ENCODE measurements at regions not wholly inside any gene's neighbourhood (a gene's known extent, or its start where the extent isn't known, plus 50 kb on each side); places are given as distances from the start of the nearest gene placed in this dataset.

GRCh38 chr6:44659726-44660125 is 272.2 kb downstream of the CDC5L start:
- Histone ChIP-seq H3K36me3 (ENCODE audit: low read depth) (no peaks in the 10 kb centered on the region), H3F3A (ENCODE audit: insufficient read depth) (peaks cover 20% of the 10 kb centered on the region), H3K9me3 (ENCODE audit: low read depth) (no peaks in the 10 kb centered on the region), H3K27ac (no peak overlapping the region), H3K9me2 (ENCODE audit: insufficient read depth) (no peaks in the 10 kb centered on the region), H3K79me2 (ENCODE audit: insufficient read depth) (no peaks in the 10 kb centered on the region), H3K4me3 (no peak overlapping the region), H3K4me1 (ENCODE audit: insufficient read depth) (peaks cover 57% of the 10 kb centered on the region), H4K20me1 (ENCODE audit: insufficient read depth) (no peaks in the 10 kb centered on the region), H3K27me3 (replicated peaks; ENCODE audit: insufficient read depth) (no peaks in the 10 kb centered on the region), H3K4me2 (ENCODE audit: unreplicated experiment) (no peak overlapping the region), H2AFZ (no peak overlapping the region), H3K9ac (no peak overlapping the region)
- 96 to 97% methylated on average over 5 of the region's 5 CpGs for WGBS, 2 experiments (ENCODE audit: low coverage in 1 of 2, low lambda C conversion rate in 2 of 2, missing lambda C conversion rate in 2 of 2)
- no peak for TF ChIP-seq EZH2phosphoT487 (IDR thresholded peaks at IDR 0.05; ENCODE audit: insufficient read depth, low read depth)
- no peak for TF ChIP-seq EZH2 (IDR thresholded peaks at IDR 0.05; ENCODE audit: insufficient read depth, poor library complexity, severe bottlenecking)
- in situ Hi-C loops (cut with MboI): loop anchor here (10.0 kb wide), 1 partner anchor 755 kb away; no protein-coding TSS in a partner anchor
- DNase-seq: no peak

- DNase-seq: peak; percentile 63
- no peaks in the 10 kb centered on the region for H4K20me1 ChIP-seq (ENCODE audit: insufficient read depth)
- WGBS, 2 experiments (ENCODE audit: low coverage in 1 of 2, low lambda C conversion rate in 2 of 2, missing lambda C conversion rate in 2 of 2): 36 to 38% methylated on average over 9 of the region's 9 CpGs
- H3K4me2 ChIP-seq (ENCODE audit: unreplicated experiment): peak overlapping the region; percentile 64
- in situ Hi-C loops (cut with MboI): no loop called here
- H3K36me3 ChIP-seq (ENCODE audit: low read depth): no peaks in the 10 kb centered on the region
- H3K27ac ChIP-seq: peak overlapping the region; percentile 79
- H3K9me2 ChIP-seq (ENCODE audit: insufficient read depth): no peaks in the 10 kb centered on the region
- H3F3A ChIP-seq (ENCODE audit: insufficient read depth): peaks cover 20% of the 10 kb centered on the region
- H3K9ac ChIP-seq: peak overlapping the region; percentile 54; the same call in 1 of the 2 replicates
- H3K79me2 ChIP-seq (ENCODE audit: insufficient read depth): no peaks in the 10 kb centered on the region
- H3K4me3 ChIP-seq: peak overlapping the region; percentile 11; the same call in 1 of the 2 replicates
- H2AFZ ChIP-seq: peak overlapping the region; percentile 49
- no peaks in the 10 kb centered on the region for H3K9me3 ChIP-seq (ENCODE audit: low read depth)
- TF ChIP-seq EZH2phosphoT487 (IDR thresholded peaks at IDR 0.05; ENCODE audit: insufficient read depth, low read depth) (no peak), EZH2 (IDR thresholded peaks at IDR 0.05; ENCODE audit: insufficient read depth, poor library complexity, severe bottlenecking) (no peak)
- no peaks in the 10 kb centered on the region for H3K27me3 ChIP-seq (replicated peaks; ENCODE audit: insufficient read depth)
- H3K4me1 ChIP-seq (ENCODE audit: insufficient read depth): peaks cover 58% of the 10 kb centered on the region
These were observed 273.2 kb downstream of the CDC5L start for GRCh38 chr6:44660561-44661220.

GRCh38 chr6:44661221-44662008 is 273.9 kb downstream of the CDC5L start:
- in situ Hi-C loops (cut with MboI): no loop called here
- Histone ChIP-seq H3K4me1 (ENCODE audit: insufficient read depth) (peaks cover 62% of the 10 kb centered on the region), H3K4me2 (ENCODE audit: unreplicated experiment) (peak overlapping the region; percentile 64), H2AFZ (peak overlapping the region; percentile 49), H3K36me3 (ENCODE audit: low read depth) (no peaks in the 10 kb centered on the region), H3K27me3 (replicated peaks; ENCODE audit: insufficient read depth) (no peaks in the 10 kb centered on the region), H3K27ac (peak overlapping the region; percentile 79), H3F3A (ENCODE audit: insufficient read depth) (peaks cover 20% of the 10 kb centered on the region), H3K9me3 (ENCODE audit: low read depth) (no peaks in the 10 kb centered on the region), H3K9ac (peak overlapping the region; percentile 54; the same call in 1 of the 2 replicates), H3K79me2 (ENCODE audit: insufficient read depth) (no peaks in the 10 kb centered on the region), H3K4me3 (peak overlapping the region; percentile 11; the same call in 1 of the 2 replicates), H3K9me2 (ENCODE audit: insufficient read depth) (no peaks in the 10 kb centered on the region), H4K20me1 (ENCODE audit: insufficient read depth) (no peaks in the 10 kb centered on the region)
- DNase-seq: peak; percentile 83
- no peak for TF ChIP-seq EZH2phosphoT487 (IDR thresholded peaks at IDR 0.05; ENCODE audit: insufficient read depth, low read depth)
- no peak for TF ChIP-seq EZH2 (IDR thresholded peaks at IDR 0.05; ENCODE audit: insufficient read depth, poor library complexity, severe bottlenecking)
- 44 to 53% methylated on average over 7 of the region's 7 CpGs for WGBS, 2 experiments (ENCODE audit: low coverage in 1 of 2, low lambda C conversion rate in 2 of 2, missing lambda C conversion rate in 2 of 2)

GRCh38 chr6:44662461-44663121 is 275.1 kb downstream of the CDC5L start:
- no peaks in the 10 kb centered on the region for H3K79me2 ChIP-seq (ENCODE audit: insufficient read depth)
- no peaks in the 10 kb centered on the region for H4K20me1 ChIP-seq (ENCODE audit: insufficient read depth)
- peaks cover 74% of the 10 kb centered on the region for H3K4me1 ChIP-seq (ENCODE audit: insufficient read depth)
- no peaks in the 10 kb centered on the region for H3K9me3 ChIP-seq (ENCODE audit: low read depth)
- no peak overlapping the region for H3K9ac ChIP-seq
- H3K27me3 ChIP-seq (replicated peaks; ENCODE audit: insufficient read depth): no peaks in the 10 kb centered on the region
- no peak for DNase-seq
- H3K27ac ChIP-seq: no peak overlapping the region
- 80 to 82% methylated on average over 13 of the region's 13 CpGs for WGBS, 2 experiments (ENCODE audit: low coverage in 1 of 2, low lambda C conversion rate in 2 of 2, missing lambda C conversion rate in 2 of 2)
- no peak for TF ChIP-seq EZH2 (IDR thresholded peaks at IDR 0.05; ENCODE audit: insufficient read depth, poor library complexity, severe bottlenecking)
- no peak for TF ChIP-seq EZH2phosphoT487 (IDR thresholded peaks at IDR 0.05; ENCODE audit: insufficient read depth, low read depth)
- no peak overlapping the region for H2AFZ ChIP-seq
- peak overlapping the region; percentile 25 for H3K4me2 ChIP-seq (ENCODE audit: unreplicated experiment)
- H3K4me3 ChIP-seq: no peak overlapping the region
- peaks cover 29% of the 10 kb centered on the region for H3F3A ChIP-seq (ENCODE audit: insufficient read depth)
- in situ Hi-C loops (cut with MboI): no loop called here
- no peaks in the 10 kb centered on the region for H3K36me3 ChIP-seq (ENCODE audit: low read depth)
- H3K9me2 ChIP-seq (ENCODE audit: insufficient read depth): no peaks in the 10 kb centered on the region

Measured in GM23248 (cell line).